HepG2 (cell line): ENCODE measurements at regions not wholly inside any gene's neighbourhood (a gene's known extent, or its start where the extent isn't known, plus 50 kb on each side); places are given as distances from the start of the nearest gene placed in this dataset.

Source experiments
- ATAC-seq: fragments of 200-7000 bp; cut with Tn5 transposase; 3 replicates; pipeline ENCODE4 v1.9.1; 2020; ENCODE audit warnings: mild to moderate bottlenecking, moderate library complexity
- BruUV-seq: library from RNA; stranded (reverse); fragments of 400-500 nt; replicated peaks from 2 replicates; lab custom pipeline; 2021; lab: Mats Ljungman, UMichigan
- CTCF ChIA-PET: fragments of 300-600 bp; formaldehyde crosslinking; extraction: SDS; loops from one replicate; lab custom pipeline; 2021; ENCODE audit warnings: low total read pairs, inconsistent platforms, low intra/inter-chr PET ratio; lab: Yijun Ruan, JAX
- POLR2A ChIA-PET: fragments of 350-600 bp; sonication (Branson Sonifier 250); formaldehyde crosslinking; loops from one replicate; lab custom pipeline; 2020; ENCODE audit warnings: antibody characterized with exemption, inconsistent platforms; lab: Yijun Ruan, JAX
- DNase-seq: peaks from one replicate; pipeline ENCODE4 v3.0.0-alpha.2; 2015; ENCODE audit warnings: low spot score
- FAIRE-seq: peaks from 3 replicates; lab custom pipeline; 2011; peaks lifted over from hg19 to GRCh38; lab: Jason Lieb, UNC
- H2AFZ ChIP-seq: one replicate; pipeline ENCODE4 v1.6.1; 2011; ENCODE audit warnings: low read length, inconsistent platforms
- H3K27ac ChIP-seq: fragments of 300-600 bp; 3 replicates; pipeline ENCODE4 v1.8.0; 2011; ENCODE audit warnings: mixed run types, mild to moderate bottlenecking, mixed read lengths, low read length, inconsistent platforms; ENCODE audit not compliant: insufficient read depth; ENCODE audit errors: extremely low read length
- H3K27me3 ChIP-seq, 2 experiments: fragments of 200-600 bp in 1 of 2; 2 replicates in 1 of 2; 3 replicates in 1 of 2; pipeline versions ENCODE4 v1.6.0 to v1.8.0; 2011; ENCODE audit warnings: low read length in 2 of 2, mild to moderate bottlenecking in 2 of 2, moderate library complexity in 2 of 2, inconsistent platforms in 1 of 2; ENCODE audit not compliant: insufficient read depth in 2 of 2, control insufficient read depth in 1 of 2
- H3K36me3 ChIP-seq, 2 experiments: fragments of 200-600 bp in 1 of 2; replicated peaks in 1 of 2; 2 replicates in 1 of 2; 3 replicates in 1 of 2; pipeline versions ENCODE4 v1.5.1 to v1.8.0; 2011; ENCODE audit warnings: low read length in 2 of 2, inconsistent platforms in 1 of 2; ENCODE audit not compliant: insufficient read depth in 2 of 2, control insufficient read depth in 1 of 2
- H3K4me1 ChIP-seq: 2 replicates; pipeline ENCODE4 v1.5.1; 2012; ENCODE audit warnings: low read length, inconsistent platforms; ENCODE audit not compliant: insufficient read depth
- H3K4me2 ChIP-seq: 2 replicates; pipeline ENCODE4 v1.6.0; 2011; ENCODE audit warnings: low read depth, low read length, inconsistent platforms
- H3K4me3 ChIP-seq, 3 experiments: fragments of 200-600 bp in 1 of 3; sonication (generic), shearing (Covaris generic) in 1 of 3; replicated peaks in 1 of 3; 2 replicates each; pipeline ENCODE4 v1.5.1; 2011 to 2016; ENCODE audit warnings: low read length in 3 of 3, inconsistent platforms in 2 of 3, low read depth in 2 of 3, mild to moderate bottlenecking in 2 of 3, control low read depth in 1 of 3, mixed read lengths in 1 of 3; ENCODE audit not compliant: insufficient read depth in 1 of 3
- H3K79me2 ChIP-seq: one replicate; pipeline ENCODE4 v1.6.1; 2011; ENCODE audit warnings: low read length, inconsistent platforms; ENCODE audit not compliant: insufficient read depth
- H3K9ac ChIP-seq: 2 replicates; pipeline ENCODE4 v1.6.0; 2011; ENCODE audit warnings: mild to moderate bottlenecking, low read depth, low read length, inconsistent platforms; ENCODE audit not compliant: insufficient read depth
- H3K9me3 ChIP-seq: 2 replicates; pipeline ENCODE4 v1.5.1; 2012; ENCODE audit warnings: mild to moderate bottlenecking, low read length
- H4K20me1 ChIP-seq: 2 replicates; pipeline ENCODE4 v1.6.0; 2011; ENCODE audit warnings: inconsistent platforms, mild to moderate bottlenecking, low read length, moderate library complexity; ENCODE audit not compliant: insufficient read depth
- ATF7 ChIP-seq, 2 experiments: fragments of 450-650 bp in 1 of 2; sonication (generic) in 1 of 2; formaldehyde crosslinking in 1 of 2; IDR thresholded peaks; 2 replicates each; pipeline versions ENCODE4 v1.4.0 to v1.6.1; 2016 to 2020; ENCODE audit warnings: antibody characterized with exemption in 1 of 2, mild to moderate bottlenecking in 1 of 2, missing genetic modification reagents in 1 of 2
- EED ChIP-seq: sonication (generic); formaldehyde crosslinking; IDR thresholded peaks from 2 replicates; pipeline ENCODE4 v1.5.0; 2020; ENCODE audit warnings: mild to moderate bottlenecking, missing genetic modification reagents
- HNRNPH1 ChIP-seq: fragments of 200-400 bp; formaldehyde crosslinking; optimal IDR thresholded peaks from 2 replicates; pipeline ENCODE3; 2017; ENCODE audit warnings: mild to moderate bottlenecking, low read depth, low read length
- MEIS1 ChIP-seq: sonication (generic); formaldehyde crosslinking; IDR thresholded peaks from 2 replicates; pipeline ENCODE4 v1.9.0; 2021; ENCODE audit warnings: mild to moderate bottlenecking, missing genetic modification reagents, moderate library complexity, borderline replicate concordance
- PRDM4 ChIP-seq: sonication (generic); formaldehyde crosslinking; IDR thresholded peaks from 2 replicates; pipeline ENCODE4 v1.9.0; 2021; ENCODE audit warnings: missing genetic modification reagents, borderline replicate concordance
- SRY ChIP-seq: sonication (generic); formaldehyde crosslinking; IDR thresholded peaks from 2 replicates; pipeline ENCODE4 v1.8.0; 2022; ENCODE audit warnings: mild to moderate bottlenecking, missing genetic modification reagents
- THAP11 ChIP-seq: IDR thresholded peaks from 2 replicates; pipeline ENCODE4 v1.6.1; 2016; ENCODE audit warnings: missing biosample characterization, missing genetic modification reagents
- ZBTB2 ChIP-seq: sonication (generic); formaldehyde crosslinking; IDR thresholded peaks from 2 replicates; pipeline ENCODE4 v1.8.0; 2022; ENCODE audit warnings: low read depth, missing genetic modification reagents
- ZNF382 ChIP-seq: sonication (generic); formaldehyde crosslinking; IDR thresholded peaks from 2 replicates; pipeline ENCODE4 v1.5.0; 2020; ENCODE audit warnings: missing genetic modification reagents, mild to moderate bottlenecking, borderline replicate concordance
- ZNF781 ChIP-seq: sonication (generic); formaldehyde crosslinking; IDR thresholded peaks from 2 replicates; pipeline ENCODE4 v1.5.1; 2020; ENCODE audit warnings: borderline replicate concordance, mild to moderate bottlenecking, missing genetic modification reagents; ENCODE audit errors: not compliant biosample characterization
- ZSCAN31 ChIP-seq: sonication (generic); formaldehyde crosslinking; IDR thresholded peaks from 2 replicates; pipeline ENCODE4 v1.5.0; 2020; ENCODE audit warnings: low read depth, mild to moderate bottlenecking, missing genetic modification reagents
- WGBS: methylation state at CpG from one replicate; pipeline ENCODE4 v1.1.6; 2017; ENCODE audit warnings: low lambda C conversion rate; 5-methylcytosine and 5-hydroxymethylcytosine counted together
- in situ Hi-C: cut with HindIII; loops from 2 replicates; pipeline ENCODE4 v1.10.0; 2017; ENCODE audit warnings: low pct_unique_long_range_greater_than_20kb; ENCODE audit not compliant: extremely low pct_ligation_motif_present
- intact Hi-C: fragments of 100-400 bp; cut with micrococcal nuclease; formaldehyde crosslinking; loops from one replicate; pipeline ENCODE4 v1.10.0; 2022; ENCODE audit not compliant: unreplicated experiment
- TF ChIP-seq, protein P1 (sequence below): sonication (generic); formaldehyde crosslinking; IDR thresholded peaks from 2 replicates; pipeline ENCODE4 v1.4.0; 2020; ENCODE audit warnings: mild to moderate bottlenecking, missing genetic modification reagents

DNA sequence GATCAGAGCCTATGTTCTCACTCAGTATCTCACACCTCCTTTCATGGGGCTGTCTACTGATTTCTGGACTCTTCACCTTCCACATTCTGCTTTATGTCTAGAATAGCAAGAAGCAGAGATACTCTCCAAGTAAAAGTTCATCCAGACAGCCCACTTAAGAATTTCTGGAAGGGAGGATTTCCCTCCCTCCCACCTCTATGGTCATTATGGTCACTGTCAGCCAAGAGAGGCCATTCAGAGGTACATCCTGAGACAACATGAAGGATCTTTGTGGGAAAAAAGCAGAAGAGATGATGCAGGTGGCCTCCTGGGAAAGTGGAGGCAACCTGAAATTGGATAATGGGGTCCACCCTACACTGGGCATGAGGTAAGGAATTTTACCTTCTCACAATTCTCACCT lies 179.5 kb upstream of the ZNF462 start:
- no TSS peak for BruUV-seq

DNA sequence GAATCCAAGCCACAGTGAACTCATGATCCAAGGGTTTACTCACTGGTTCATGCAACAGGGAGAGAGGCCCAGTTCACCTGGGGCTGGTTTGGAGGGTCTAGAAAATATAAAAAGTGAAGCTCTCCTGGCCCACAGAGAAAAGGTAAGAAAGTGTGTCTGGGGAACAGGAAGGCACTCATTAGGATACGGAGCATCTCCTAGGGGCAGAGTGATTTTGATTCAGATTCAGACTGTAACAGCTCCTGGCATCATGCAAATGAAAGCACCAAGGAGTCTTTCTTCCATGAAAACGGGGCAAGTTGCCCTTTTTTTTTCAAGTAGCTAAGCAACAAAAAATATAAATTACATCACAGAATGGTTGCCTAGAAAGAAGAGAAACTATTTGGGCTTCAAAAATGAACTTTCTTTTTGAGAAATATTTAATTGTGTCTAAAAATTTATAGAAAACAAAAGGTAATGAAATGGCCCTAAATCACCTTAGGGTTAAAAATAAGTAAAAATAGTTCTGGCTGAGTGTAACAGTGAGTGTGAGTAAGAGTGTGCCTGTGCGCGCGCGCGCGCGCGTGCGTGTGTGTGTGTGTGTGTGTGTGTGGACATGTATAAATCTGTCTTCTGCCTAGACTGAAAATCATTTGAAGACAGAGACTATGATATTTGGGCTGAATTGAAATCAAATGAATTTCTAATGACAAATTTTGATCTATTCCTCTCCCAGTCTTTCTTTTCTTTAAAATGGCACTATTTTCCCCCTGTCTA lies 177.8 kb upstream of the ZNF462 start:
- no peaks in the 10 kb centered on the region for H3K79me2 ChIP-seq
- no peaks in the 10 kb centered on the region for H3K9me3 ChIP-seq
- no peaks in the 10 kb centered on the region for H3K36me3 ChIP-seq
- no peak overlapping the region for H3K9ac ChIP-seq
- ChIA-PET CTCF (no interaction called here), POLR2A (no interaction called here)
- no peak overlapping the region for H3K4me2 ChIP-seq
- WGBS = 63% methylated on average over 11 of the region's 11 CpGs
- H2AFZ ChIP-seq = no peak overlapping the region
- H3K4me3 ChIP-seq = no peak overlapping the region
- intact Hi-C loops = no loop called here
- in situ Hi-C loops = no loop called here
- no peaks in the 10 kb centered on the region for H4K20me1 ChIP-seq
- DNase-seq = no peak
- FAIRE-seq = no peak
- no peaks in the 10 kb centered on the region for H3K4me1 ChIP-seq
- ATAC-seq = no peak
- no TSS peak for BruUV-seq
- no peak overlapping the region for H3K27ac ChIP-seq
- H3K27me3 ChIP-seq = no peaks in the 10 kb centered on the region; a peak in 1 of 5 replicates
- TF ChIP-seq ZNF781 (CRISPR knock-in tag) = no peak
- no peak for TF ChIP-seq PRDM4
- TF ChIP-seq ZNF382 (CRISPR knock-in tag) = no peak
- no peak for TF ChIP-seq ZSCAN31 (CRISPR knock-in tag)
- no peak for TF ChIP-seq EED
- no peak for TF ChIP-seq ZBTB2
- TF ChIP-seq HNRNPH1 = no peak
- TF ChIP-seq SRY (CRISPR knock-in tag) = no peak

More for the DNA sequence above, 179.5 kb upstream of the ZNF462 start:
- TF ChIP-seq, protein P1, sequence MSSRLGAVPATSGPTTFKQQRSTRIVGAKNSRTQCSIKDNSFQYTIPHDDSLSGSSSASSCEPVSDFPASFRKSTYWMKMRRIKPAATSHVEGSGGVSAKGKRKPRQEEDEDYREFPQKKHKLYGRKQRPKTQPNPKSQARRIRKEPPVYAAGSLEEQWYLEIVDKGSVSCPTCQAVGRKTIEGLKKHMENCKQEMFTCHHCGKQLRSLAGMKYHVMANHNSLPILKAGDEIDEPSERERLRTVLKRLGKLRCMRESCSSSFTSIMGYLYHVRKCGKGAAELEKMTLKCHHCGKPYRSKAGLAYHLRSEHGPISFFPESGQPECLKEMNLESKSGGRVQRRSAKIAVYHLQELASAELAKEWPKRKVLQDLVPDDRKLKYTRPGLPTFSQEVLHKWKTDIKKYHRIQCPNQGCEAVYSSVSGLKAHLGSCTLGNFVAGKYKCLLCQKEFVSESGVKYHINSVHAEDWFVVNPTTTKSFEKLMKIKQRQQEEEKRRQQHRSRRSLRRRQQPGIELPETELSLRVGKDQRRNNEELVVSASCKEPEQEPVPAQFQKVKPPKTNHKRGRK (CRISPR knock-in tag) = no peak
- TF ChIP-seq MEIS1 (CRISPR knock-in tag) (no peak), ATF7 (IDR thresholded peaks at IDR 0.05) (no peak), ATF7 (CRISPR knock-in tag; IDR thresholded peaks at IDR 0.05) (no peak), THAP11 (no peak)
- intact Hi-C loops (no loop called here), in situ Hi-C loops (no loop called here)
- no peak overlapping the region for H3K4me3 ChIP-seq
- CTCF ChIA-PET = no interaction called here
- no peaks in the 10 kb centered on the region; a peak in 1 of 5 replicates for H3K27me3 ChIP-seq
- H3K79me2 ChIP-seq = no peaks in the 10 kb centered on the region
- H3K36me3 ChIP-seq = no peaks in the 10 kb centered on the region
- no peak overlapping the region for H3K27ac ChIP-seq
- H4K20me1 ChIP-seq = no peaks in the 10 kb centered on the region
- H3K9me3 ChIP-seq = no peaks in the 10 kb centered on the region
- ATAC-seq = no peak
- H3K9ac ChIP-seq = no peak overlapping the region
- no peak for DNase-seq
- H3K4me1 ChIP-seq = no peaks in the 10 kb centered on the region
- H3K4me2 ChIP-seq = no peak overlapping the region
- H2AFZ ChIP-seq = no peak overlapping the region
- POLR2A ChIA-PET = no interaction called here
- FAIRE-seq = no peak
